Left ventricle myocardium inferior (tissue), 1 donor: ENCODE measurements at regions not wholly inside any gene's neighbourhood (a gene's known extent, or its start where the extent isn't known, plus 50 kb on each side); places are given as distances from the start of the nearest gene placed in this dataset.
"Not testable (repeated sequence)": the region's sequence is repeated elsewhere in the genome, so short reads cannot be mapped to it uniquely, and the experiment has no call there.

Source experiments
- DNase-seq: peaks from one replicate; pipeline ENCODE4 v3.0.0-alpha.2; 2020
- H3K27ac ChIP-seq: fragments of 200-600 bp; replicated peaks from 2 replicates; pipeline ENCODE4 v1.8.0; 2021
- H3K27me3 ChIP-seq: fragments of 200-600 bp; 2 replicates; pipeline ENCODE4 v1.8.0; 2021; ENCODE audit warnings: low read depth
- H3K36me3 ChIP-seq: fragments of 200-600 bp; 2 replicates; pipeline ENCODE4 v1.8.0; 2021
- H3K4me1 ChIP-seq: fragments of 200-600 bp; 2 replicates; pipeline ENCODE4 v1.8.0; 2021
- H3K4me3 ChIP-seq: fragments of 200-600 bp; 2 replicates; pipeline ENCODE4 v1.8.0; 2021; ENCODE audit warnings: mild to moderate bottlenecking, moderate library complexity
- H3K9me3 ChIP-seq: fragments of 200-600 bp; replicated peaks from 2 replicates; pipeline ENCODE4 v1.8.0; 2021
- CTCF ChIP-seq: fragments of 200-600 bp; IDR thresholded peaks from 2 replicates; pipeline ENCODE4 v1.8.0; 2021; ENCODE audit warnings: antibody characterized with exemption, mild to moderate bottlenecking, borderline replicate concordance
- intact Hi-C: fragments of 100-400 bp; cut with micrococcal nuclease; formaldehyde crosslinking; loops from one replicate; pipeline ENCODE4 v1.11.0; 2022
- donor health status: DM: no; HTN: yes; CAD: no; lungs with severe emphysema.

GRCh38 chr14:21820631-21821030 is 147.0 kb upstream of the OR4E1 start:
- intact Hi-C loops = no loop called here
- Histone ChIP-seq H3K27me3 (no peaks in the 10 kb centered on the region), H3K27ac (no peak overlapping the region), H3K4me3 (no peak overlapping the region), H3K4me1 (no peaks in the 10 kb centered on the region), H3K36me3 (no peaks in the 10 kb centered on the region), H3K9me3 (peaks cover 41% of the 10 kb centered on the region)
- no peak for DNase-seq
- TF ChIP-seq CTCF = no peak

GRCh38 chr14:21819891-21820290 is 146.3 kb upstream of the OR4E1 start:
- DNase-seq, H3K4me3 ChIP-seq, H3K4me1 ChIP-seq, H3K27me3 ChIP-seq, H3K36me3 ChIP-seq, intact Hi-C loops, H3K27ac ChIP-seq: not testable (repeated sequence)
- peaks cover 49% of the 10 kb centered on the region for H3K9me3 ChIP-seq

- H3K36me3 ChIP-seq, intact Hi-C loops, DNase-seq, H3K27ac ChIP-seq, H3K4me3 ChIP-seq, H3K4me1 ChIP-seq, H3K27me3 ChIP-seq: not testable (repeated sequence)
- peaks cover 53% of the 10 kb centered on the region for H3K9me3 ChIP-seq
Measured at GRCh38 chr14:21817010-21817409, 143.4 kb upstream of the OR4E1 start.

- Histone ChIP-seq H3K27ac (no peak overlapping the region), H3K4me1 (no peaks in the 10 kb centered on the region), H3K36me3 (no peaks in the 10 kb centered on the region), H3K27me3 (peaks cover 6% of the 10 kb centered on the region), H3K4me3 (no peak overlapping the region), H3K9me3 (peaks cover 14% of the 10 kb centered on the region)
- no peak for TF ChIP-seq CTCF
- DNase-seq = no peak
- intact Hi-C loops = no loop called here
Measured at GRCh38 chr14:21807975-21808374, 134.4 kb upstream of the OR4E1 start.

- no peak for DNase-seq
- intact Hi-C loops = no loop called here
- Histone ChIP-seq H3K36me3 (no peaks in the 10 kb centered on the region), H3K4me3 (no peak overlapping the region), H3K4me1 (no peaks in the 10 kb centered on the region), H3K27ac (no peak overlapping the region), H3K9me3 (peaks cover 14% of the 10 kb centered on the region), H3K27me3 (peaks cover 14% of the 10 kb centered on the region)
- TF ChIP-seq CTCF = no peak
Measured at GRCh38 chr14:21804981-21805380, 131.4 kb upstream of the OR4E1 start.

GRCh38 chr14:21802441-21802840 is 128.8 kb upstream of the OR4E1 start:
- Histone ChIP-seq H3K27me3 (peaks cover 14% of the 10 kb centered on the region), H3K4me1 (no peaks in the 10 kb centered on the region), H3K27ac (no peak overlapping the region), H3K4me3 (no peak overlapping the region), H3K9me3 (peaks cover 14% of the 10 kb centered on the region), H3K36me3 (no peaks in the 10 kb centered on the region)
- no peak for DNase-seq
- intact Hi-C loops = no loop called here
- no peak for TF ChIP-seq CTCF

- Histone ChIP-seq H3K27me3 (no peaks in the 10 kb centered on the region), H3K36me3 (no peaks in the 10 kb centered on the region), H3K9me3 (no peaks in the 10 kb centered on the region), H3K4me1 (no peaks in the 10 kb centered on the region), H3K27ac (no peak overlapping the region), H3K4me3 (no peak overlapping the region)
- intact Hi-C loops = no loop called here
- DNase-seq = no peak
- TF ChIP-seq CTCF = no peak
Measured at GRCh38 chr14:21796916-21797315, 123.3 kb upstream of the OR4E1 start.
